Sigmoid colon (tissue), 4 donors: ENCODE measurements at regions not wholly inside any gene's neighbourhood (a gene's known extent, or its start where the extent isn't known, plus 50 kb on each side); places are given as distances from the start of the nearest gene placed in this dataset.

Experiments used
- EP300 ChIP-seq, 4 donors: sonication (generic); formaldehyde crosslinking; IDR thresholded peaks; one replicate each; pipeline ENCODE4 v1.6.1; 2017; ENCODE audit warnings: antibody characterized with exemption in 4 of 4
- POLR2A ChIP-seq, 2 donors: fragments of 450-650 bp; IDR thresholded peaks; one replicate each; pipeline ENCODE4 v1.6.1; 2016; ENCODE audit warnings: antibody characterized with exemption in 2 of 2, mild to moderate bottlenecking in 2 of 2, moderate library complexity in 2 of 2
- TF ChIP-seq, protein P1 (sequence below), 4 experiments: fragments of 450-650 bp in 3 of 4; fragments of 200-600 bp in 1 of 4; IDR thresholded peaks; one replicate each; pipeline ENCODE4 v1.5.1; 2016 to 2019; ENCODE audit warnings: antibody characterized with exemption in 4 of 4, mild to moderate bottlenecking in 3 of 4, moderate library complexity in 2 of 4

DNA sequence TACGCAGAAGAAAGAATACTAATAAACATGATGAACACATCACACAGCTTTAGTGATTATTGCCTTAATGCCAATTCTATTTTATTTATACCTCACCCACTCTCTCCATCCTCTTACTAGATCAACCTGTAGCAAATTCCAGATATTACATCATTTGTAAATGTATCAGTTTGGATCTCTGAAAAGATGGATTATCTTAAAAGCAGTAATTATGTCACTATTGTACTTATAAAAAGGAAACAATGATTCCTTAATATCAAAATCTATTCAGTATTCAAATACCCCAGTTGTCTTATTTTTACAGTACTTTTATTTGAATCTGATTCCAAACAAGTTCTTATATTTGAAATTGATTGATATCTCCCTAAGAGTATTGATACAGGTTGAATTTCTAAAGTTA lies 892.8 kb upstream of the MDGA2 start:
- TF ChIP-seq, protein P1, sequence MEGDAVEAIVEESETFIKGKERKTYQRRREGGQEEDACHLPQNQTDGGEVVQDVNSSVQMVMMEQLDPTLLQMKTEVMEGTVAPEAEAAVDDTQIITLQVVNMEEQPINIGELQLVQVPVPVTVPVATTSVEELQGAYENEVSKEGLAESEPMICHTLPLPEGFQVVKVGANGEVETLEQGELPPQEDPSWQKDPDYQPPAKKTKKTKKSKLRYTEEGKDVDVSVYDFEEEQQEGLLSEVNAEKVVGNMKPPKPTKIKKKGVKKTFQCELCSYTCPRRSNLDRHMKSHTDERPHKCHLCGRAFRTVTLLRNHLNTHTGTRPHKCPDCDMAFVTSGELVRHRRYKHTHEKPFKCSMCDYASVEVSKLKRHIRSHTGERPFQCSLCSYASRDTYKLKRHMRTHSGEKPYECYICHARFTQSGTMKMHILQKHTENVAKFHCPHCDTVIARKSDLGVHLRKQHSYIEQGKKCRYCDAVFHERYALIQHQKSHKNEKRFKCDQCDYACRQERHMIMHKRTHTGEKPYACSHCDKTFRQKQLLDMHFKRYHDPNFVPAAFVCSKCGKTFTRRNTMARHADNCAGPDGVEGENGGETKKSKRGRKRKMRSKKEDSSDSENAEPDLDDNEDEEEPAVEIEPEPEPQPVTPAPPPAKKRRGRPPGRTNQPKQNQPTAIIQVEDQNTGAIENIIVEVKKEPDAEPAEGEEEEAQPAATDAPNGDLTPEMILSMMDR (IDR thresholded peaks at IDR 0.05), result no peak
- TF ChIP-seq POLR2A (IDR thresholded peaks at IDR 0.05), result no peak
- no peak for TF ChIP-seq EP300 (IDR thresholded peaks at IDR 0.05)
